Common myeloid progenitor, CD34-positive (primary cell): ENCODE measurements at regions not wholly inside any gene's neighbourhood (a gene's known extent, or its start where the extent isn't known, plus 50 kb on each side); places are given as distances from the start of the nearest gene placed in this dataset.

Experiments
- CTCF ChIA-PET: fragments of 350-600 bp; sonication (Branson Sonifier 250); formaldehyde crosslinking; loops from one replicate; lab custom pipeline; 2021; ENCODE audit warnings: antibody characterized with exemption; lab: Charles Lee
- POLR2A ChIA-PET: fragments of 350-600 bp; sonication (Branson Sonifier 250); formaldehyde crosslinking; loops from one replicate; lab custom pipeline; 2021; ENCODE audit warnings: antibody characterized with exemption; lab: Charles Lee
- DNase-seq, 3 donors: peaks; one replicate each; pipeline versions ENCODE4 v3.0.0 to v3.0.0-alpha.2; 2013
- H3K27ac ChIP-seq, 2 experiments: 1 replicate in 1 of 2; 2 replicates in 1 of 2; pipeline ENCODE4 v1.7.0; 2013; ENCODE audit warnings: inconsistent platforms in 2 of 2, low read length in 2 of 2, mild to moderate bottlenecking in 2 of 2, low read depth in 1 of 2, moderate library complexity in 1 of 2; ENCODE audit not compliant: severe bottlenecking in 2 of 2, insufficient read depth in 1 of 2, poor library complexity in 1 of 2
- H3K27me3 ChIP-seq, 5 experiments: replicated peaks in 2 of 5; 1 replicate in 3 of 5; 2 replicates in 2 of 5; pipeline versions ENCODE4 v1.6.1 to v1.7.0; 2013; ENCODE audit warnings: low read length in 4 of 5, mild to moderate bottlenecking in 2 of 5, moderate library complexity in 2 of 5, inconsistent platforms in 1 of 5; ENCODE audit not compliant: insufficient read depth in 5 of 5, control insufficient read depth in 4 of 5
- H3K36me3 ChIP-seq, 4 experiments: 1 replicate in 2 of 4; 2 replicates in 2 of 4; pipeline versions ENCODE4 v1.6.1 to v1.7.0; 2013; ENCODE audit warnings: low read length in 3 of 4, control low read depth in 1 of 4, mild to moderate bottlenecking in 1 of 4; ENCODE audit not compliant: control insufficient read depth in 4 of 4, insufficient read depth in 4 of 4
- H3K4me1 ChIP-seq, 4 experiments: 1 replicate in 3 of 4; 2 replicates in 1 of 4; pipeline versions ENCODE4 v1.6.1 to v1.7.1; 2013; ENCODE audit warnings: low read length in 3 of 4, mild to moderate bottlenecking in 3 of 4, control low read depth in 1 of 4, inconsistent platforms in 1 of 4, moderate library complexity in 1 of 4; ENCODE audit not compliant: control insufficient read depth in 4 of 4, insufficient read depth in 4 of 4; ENCODE audit errors: control extremely low read depth in 1 of 4
- H3K4me3 ChIP-seq, 7 experiments: 1 replicate in 4 of 7; 2 replicates in 3 of 7; pipeline versions ENCODE4 v1.5.1 to v1.7.0; 2013; ENCODE audit warnings: mild to moderate bottlenecking in 7 of 7, low read length in 6 of 7, moderate library complexity in 6 of 7, inconsistent platforms in 2 of 7, low read depth in 2 of 7, control low read depth in 1 of 7; ENCODE audit not compliant: insufficient read depth in 4 of 7, control insufficient read depth in 1 of 7; ENCODE audit errors: extremely low read depth in 1 of 7
- H3K9me3 ChIP-seq, 5 experiments: 1 replicate in 4 of 5; 2 replicates in 1 of 5; pipeline versions ENCODE4 v1.6.1 to v1.7.1; 2013; ENCODE audit warnings: low read length in 4 of 5, mild to moderate bottlenecking in 2 of 5, inconsistent platforms in 1 of 5, low read depth in 1 of 5, moderate library complexity in 1 of 5; ENCODE audit not compliant: control insufficient read depth in 4 of 5, insufficient read depth in 2 of 5; ENCODE audit errors: control extremely low read depth in 1 of 5
- WGBS: methylation state at CpG from one replicate; pipeline ENCODE4 v1.1.5; 2013; ENCODE audit not compliant: insufficient coverage; 5-methylcytosine and 5-hydroxymethylcytosine counted together

DNA sequence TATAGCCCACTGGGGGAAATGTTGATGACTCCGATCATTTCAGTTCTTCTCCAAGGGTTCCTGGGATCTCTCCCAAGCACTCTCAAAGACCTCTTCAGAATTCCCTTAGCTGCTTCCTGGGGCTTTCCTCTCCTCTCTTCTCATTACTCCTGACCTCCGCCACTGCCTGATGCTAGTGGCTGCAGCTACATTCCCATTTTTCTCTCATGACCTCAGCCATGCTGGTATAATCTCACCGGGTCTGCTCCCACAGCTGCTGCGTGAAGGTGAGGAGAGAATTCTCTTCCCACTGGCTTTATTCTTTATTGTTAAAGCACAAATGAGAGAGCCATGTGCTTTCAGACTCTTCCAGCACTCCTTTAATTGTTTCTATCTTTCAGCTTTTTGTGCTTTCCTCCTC lies 312.0 kb upstream of the ETAA1 start:
- no peak for DNase-seq
- H3K9me3 ChIP-seq: peaks cover 0 to 4% (median 0%) of the 10 kb centered on the region in 5 experiments
- H3K4me3 ChIP-seq: no peak overlapping the region
- H3K4me1 ChIP-seq: no peaks in the 10 kb centered on the region
- no peak overlapping the region for H3K27ac ChIP-seq
- no peaks in the 10 kb centered on the region for H3K27me3 ChIP-seq
- POLR2A ChIA-PET: no interaction called here
- WGBS: 100% methylated on average over 4 of the region's 4 CpGs
- no peaks in the 10 kb centered on the region for H3K36me3 ChIP-seq
- CTCF ChIA-PET: no interaction called here

DNA sequence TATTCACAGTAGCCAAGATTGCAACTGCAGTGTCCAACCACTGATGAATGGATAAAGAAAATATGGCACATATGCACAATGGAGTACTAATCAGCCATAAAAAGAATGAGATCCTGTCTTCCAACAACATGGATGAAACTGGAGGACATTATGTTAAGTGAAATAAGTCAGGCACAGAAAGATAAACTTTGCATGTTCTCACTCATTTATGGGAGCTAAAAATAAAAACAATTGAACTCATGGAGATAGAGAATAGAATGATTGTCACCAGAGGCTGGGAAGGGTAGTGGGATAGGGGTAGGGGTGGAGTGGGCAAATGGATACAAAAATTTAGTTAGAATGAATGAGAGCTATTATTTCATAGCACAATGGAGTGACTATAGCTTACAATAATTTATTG lies 305.5 kb upstream of the ETAA1 start:
- Histone ChIP-seq H3K27ac (no peak overlapping the region), H3K36me3 (no peaks in the 10 kb centered on the region), H3K9me3 (no peaks in the 10 kb centered on the region), H3K4me1 (no peaks in the 10 kb centered on the region), H3K27me3 (no peaks in the 10 kb centered on the region), H3K4me3 (no peak overlapping the region)
- ChIA-PET CTCF (no interaction called here), POLR2A (no interaction called here)
- no peak for DNase-seq

DNA sequence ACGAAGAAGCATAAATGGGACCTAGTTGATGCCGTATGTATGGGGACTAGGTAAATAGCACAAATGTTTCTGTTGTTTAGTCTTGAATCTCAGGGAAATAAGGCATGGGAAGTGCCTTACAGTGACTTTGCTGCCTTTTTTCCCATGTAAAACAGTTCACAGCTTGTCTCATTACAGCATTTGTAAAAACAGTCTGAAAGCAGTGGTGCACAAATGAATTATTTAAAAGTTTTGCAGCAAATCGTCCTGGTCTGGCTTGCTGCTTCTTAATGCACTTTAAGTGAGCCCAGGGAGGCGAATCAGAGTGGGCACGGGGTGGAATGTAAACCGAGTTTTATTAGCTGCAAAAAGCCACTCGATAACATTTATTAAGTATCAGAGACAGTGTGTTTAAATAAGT lies 302.0 kb upstream of the ETAA1 start:
- Histone ChIP-seq H3K4me3 (no peak overlapping the region), H3K27ac (no peak overlapping the region), H3K9me3 (no peaks in the 10 kb centered on the region), H3K4me1 (no peaks in the 10 kb centered on the region), H3K27me3 (no peaks in the 10 kb centered on the region), H3K36me3 (no peaks in the 10 kb centered on the region)
- WGBS: 92% methylated on average over 6 of the region's 7 CpGs
- ChIA-PET CTCF (no interaction called here), POLR2A (no interaction called here)
- DNase-seq: no peak

DNA sequence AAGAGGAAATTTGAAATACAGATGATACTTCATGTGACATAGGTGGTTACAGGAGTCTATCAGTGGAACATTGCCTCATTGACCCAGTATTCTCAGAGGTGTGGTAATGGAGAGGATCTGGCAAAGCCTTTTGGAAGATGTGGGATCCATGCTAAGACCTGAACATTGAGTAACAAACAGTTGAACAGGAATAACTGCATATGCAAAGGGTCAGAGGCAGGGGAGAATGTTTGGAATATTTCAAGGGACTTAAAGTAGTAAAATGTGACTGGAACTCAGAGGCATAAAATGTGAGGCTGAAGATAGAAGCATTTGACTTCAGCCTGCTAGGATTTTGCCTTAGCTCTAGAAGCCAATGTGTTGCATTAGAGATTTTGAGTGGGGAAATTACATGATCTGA lies 300.2 kb upstream of the ETAA1 start:
- POLR2A ChIA-PET: interaction anchor here (0.6 kb wide), 1 partner anchor 14 kb away, joined by 3 read pairs; no protein-coding TSS in a partner anchor
- H3K4me1 ChIP-seq: no peaks in the 10 kb centered on the region
- no peaks in the 10 kb centered on the region for H3K9me3 ChIP-seq
- no peaks in the 10 kb centered on the region for H3K27me3 ChIP-seq
- CTCF ChIA-PET: no interaction called here
- no peak for DNase-seq
- no peak overlapping the region for H3K4me3 ChIP-seq
- H3K27ac ChIP-seq: no peak overlapping the region
- H3K36me3 ChIP-seq: no peaks in the 10 kb centered on the region

DNA sequence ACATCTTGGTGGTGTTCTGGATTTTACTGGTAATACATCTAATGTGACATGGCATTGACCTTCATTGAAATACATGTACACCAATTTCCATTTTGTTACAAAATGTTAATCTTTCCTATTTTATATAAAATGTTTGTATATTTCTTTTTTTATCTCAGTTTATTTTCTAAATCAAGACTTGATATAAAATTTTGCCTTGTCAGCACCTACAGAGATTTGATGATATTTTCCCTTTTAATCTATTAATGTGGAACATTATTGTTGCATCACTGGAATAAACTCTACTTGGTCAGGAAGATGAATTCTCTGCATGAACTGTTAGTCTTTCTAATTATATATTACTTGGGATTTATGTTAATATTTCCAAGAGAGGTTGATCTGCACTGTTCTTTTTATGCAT lies 294.0 kb upstream of the ETAA1 start:
- H3K4me1 ChIP-seq: no peaks in the 10 kb centered on the region
- H3K36me3 ChIP-seq: no peaks in the 10 kb centered on the region
- no peak overlapping the region for H3K27ac ChIP-seq
- H3K4me3 ChIP-seq: no peak overlapping the region
- DNase-seq: no peak
- CTCF ChIA-PET: no interaction called here
- peaks cover 0 to 14% (median 5%) of the 10 kb centered on the region in 5 experiments for H3K9me3 ChIP-seq
- POLR2A ChIA-PET: no interaction called here
- H3K27me3 ChIP-seq: no peaks in the 10 kb centered on the region

DNA sequence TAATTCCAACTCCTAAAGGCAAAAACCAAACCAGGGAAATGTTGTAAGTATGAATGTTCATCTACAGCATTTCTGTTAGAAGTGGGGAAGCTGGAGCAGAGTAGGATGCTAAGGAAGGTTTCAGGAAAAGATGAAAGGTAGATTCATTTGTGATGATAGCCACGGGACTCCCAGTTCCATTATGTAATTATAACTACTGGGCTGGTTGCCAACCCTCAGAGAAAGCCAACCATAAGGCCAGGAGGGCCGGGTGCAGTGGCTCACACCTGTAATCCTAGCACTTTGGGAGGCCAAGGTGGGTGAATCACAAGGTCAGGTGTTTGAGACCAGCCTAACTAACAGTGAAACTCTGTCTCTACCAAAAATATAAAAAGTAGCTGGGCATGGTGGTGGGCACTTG lies 288.9 kb upstream of the ETAA1 start:
- Histone ChIP-seq H3K4me1 (no peaks in the 10 kb centered on the region), H3K27me3 (no peaks in the 10 kb centered on the region), H3K27ac (no peak overlapping the region), H3K9me3 (peaks cover 0 to 14% (median 5%) of the 10 kb centered on the region in 5 experiments), H3K36me3 (no peaks in the 10 kb centered on the region), H3K4me3 (no peak overlapping the region)
- no peak for DNase-seq
- ChIA-PET POLR2A (no interaction called here), CTCF (no interaction called here)
- WGBS: no CpG with 5 or more reads among the region's 2 CpGs

DNA sequence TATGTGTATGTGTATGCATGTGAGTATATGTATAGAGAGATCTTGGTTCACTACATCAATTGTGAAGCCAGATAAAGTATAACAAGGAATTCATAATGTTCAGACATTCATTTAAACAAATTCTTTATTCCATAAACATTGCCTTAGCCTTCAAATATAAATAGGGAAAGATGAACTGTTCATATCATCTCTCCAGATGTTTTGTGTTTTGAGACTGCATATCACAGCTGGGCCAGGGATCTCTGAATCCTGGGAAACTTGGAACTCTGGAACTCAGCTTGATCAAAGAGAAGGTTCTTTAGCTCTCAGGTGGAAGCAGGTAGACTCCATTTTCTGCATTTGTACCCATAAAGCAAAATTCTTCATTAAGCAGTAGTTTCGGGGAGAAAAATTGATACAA lies 272.6 kb upstream of the ETAA1 start:
- Histone ChIP-seq H3K4me3 (no peak overlapping the region), H3K36me3 (no peaks in the 10 kb centered on the region), H3K4me1 (no peaks in the 10 kb centered on the region), H3K27me3 (peaks cover 0 to 2% (median 0%) of the 10 kb centered on the region in 5 experiments), H3K9me3 (no peaks in the 10 kb centered on the region), H3K27ac (no peak overlapping the region)
- ChIA-PET CTCF (no interaction called here), POLR2A (no interaction called here)
- no peak for DNase-seq
- whole genome bisulfite sequencing: no CpG with 5 or more reads among the region's 1 CpG
